ENCODE measurements at regions not wholly inside any gene's neighbourhood (a gene's known extent, or its start where the extent isn't known, plus 50 kb on each side); places are given as distances from the start of the nearest gene placed in this dataset.

DNA sequence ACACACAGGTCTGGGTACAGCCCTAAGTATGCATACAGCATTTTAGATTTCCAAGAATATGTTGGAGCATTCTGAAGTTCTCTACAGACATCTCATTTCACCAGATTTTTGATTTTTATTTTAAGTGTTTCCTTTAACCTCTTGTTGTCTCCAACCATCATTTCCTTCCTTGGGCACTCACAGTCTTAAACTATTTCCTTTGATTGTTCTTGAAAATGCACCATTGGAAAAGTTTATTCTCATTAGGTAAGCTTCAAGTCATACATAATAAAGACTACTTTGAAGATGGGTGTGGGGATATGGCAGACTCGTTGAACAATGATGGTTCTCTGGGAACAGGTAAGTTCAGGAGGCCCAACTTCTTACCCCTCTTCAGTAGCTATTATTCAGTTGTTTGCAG, 1174.6 kb downstream of the CDH12 start:
- in situ Hi-C loops (cut with MboI) (no loop called here), intact Hi-C loops (cut with micrococcal nuclease; ENCODE audit: unreplicated experiment) (no loop called here)
- ATAC-seq (no peak), FAIRE-seq (no peak), DNase-seq (ENCODE audit: low read depth, low spot score) (no peak)
- H3K4me2 ChIP-seq (ENCODE audit: control insufficient read depth, insufficient read depth) = no peak overlapping the region
- CTCF ChIA-PET = no interaction called here
- H3K4me3 ChIP-seq = no peak overlapping the region
- TF ChIP-seq PML (IDR thresholded peaks at IDR 0.05; ENCODE audit: low read length) = no peak
- no peak for TF ChIP-seq MEF2A (IDR thresholded peaks at IDR 0.05; ENCODE audit: insufficient read depth, low read depth, low read length)
- TF ChIP-seq, protein P1, sequence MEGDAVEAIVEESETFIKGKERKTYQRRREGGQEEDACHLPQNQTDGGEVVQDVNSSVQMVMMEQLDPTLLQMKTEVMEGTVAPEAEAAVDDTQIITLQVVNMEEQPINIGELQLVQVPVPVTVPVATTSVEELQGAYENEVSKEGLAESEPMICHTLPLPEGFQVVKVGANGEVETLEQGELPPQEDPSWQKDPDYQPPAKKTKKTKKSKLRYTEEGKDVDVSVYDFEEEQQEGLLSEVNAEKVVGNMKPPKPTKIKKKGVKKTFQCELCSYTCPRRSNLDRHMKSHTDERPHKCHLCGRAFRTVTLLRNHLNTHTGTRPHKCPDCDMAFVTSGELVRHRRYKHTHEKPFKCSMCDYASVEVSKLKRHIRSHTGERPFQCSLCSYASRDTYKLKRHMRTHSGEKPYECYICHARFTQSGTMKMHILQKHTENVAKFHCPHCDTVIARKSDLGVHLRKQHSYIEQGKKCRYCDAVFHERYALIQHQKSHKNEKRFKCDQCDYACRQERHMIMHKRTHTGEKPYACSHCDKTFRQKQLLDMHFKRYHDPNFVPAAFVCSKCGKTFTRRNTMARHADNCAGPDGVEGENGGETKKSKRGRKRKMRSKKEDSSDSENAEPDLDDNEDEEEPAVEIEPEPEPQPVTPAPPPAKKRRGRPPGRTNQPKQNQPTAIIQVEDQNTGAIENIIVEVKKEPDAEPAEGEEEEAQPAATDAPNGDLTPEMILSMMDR (IDR thresholded peaks at IDR 0.05 in 2 of 3, conservative IDR thresholded peaks at IDR 0.05 in 1 of 3; ENCODE audit: control insufficient read depth in 2 of 3, extremely low read depth in 1 of 3, insufficient read depth in 1 of 3, low read depth in 3 of 3, low read length in 3 of 3) = no peak
- TF ChIP-seq, protein P2, sequence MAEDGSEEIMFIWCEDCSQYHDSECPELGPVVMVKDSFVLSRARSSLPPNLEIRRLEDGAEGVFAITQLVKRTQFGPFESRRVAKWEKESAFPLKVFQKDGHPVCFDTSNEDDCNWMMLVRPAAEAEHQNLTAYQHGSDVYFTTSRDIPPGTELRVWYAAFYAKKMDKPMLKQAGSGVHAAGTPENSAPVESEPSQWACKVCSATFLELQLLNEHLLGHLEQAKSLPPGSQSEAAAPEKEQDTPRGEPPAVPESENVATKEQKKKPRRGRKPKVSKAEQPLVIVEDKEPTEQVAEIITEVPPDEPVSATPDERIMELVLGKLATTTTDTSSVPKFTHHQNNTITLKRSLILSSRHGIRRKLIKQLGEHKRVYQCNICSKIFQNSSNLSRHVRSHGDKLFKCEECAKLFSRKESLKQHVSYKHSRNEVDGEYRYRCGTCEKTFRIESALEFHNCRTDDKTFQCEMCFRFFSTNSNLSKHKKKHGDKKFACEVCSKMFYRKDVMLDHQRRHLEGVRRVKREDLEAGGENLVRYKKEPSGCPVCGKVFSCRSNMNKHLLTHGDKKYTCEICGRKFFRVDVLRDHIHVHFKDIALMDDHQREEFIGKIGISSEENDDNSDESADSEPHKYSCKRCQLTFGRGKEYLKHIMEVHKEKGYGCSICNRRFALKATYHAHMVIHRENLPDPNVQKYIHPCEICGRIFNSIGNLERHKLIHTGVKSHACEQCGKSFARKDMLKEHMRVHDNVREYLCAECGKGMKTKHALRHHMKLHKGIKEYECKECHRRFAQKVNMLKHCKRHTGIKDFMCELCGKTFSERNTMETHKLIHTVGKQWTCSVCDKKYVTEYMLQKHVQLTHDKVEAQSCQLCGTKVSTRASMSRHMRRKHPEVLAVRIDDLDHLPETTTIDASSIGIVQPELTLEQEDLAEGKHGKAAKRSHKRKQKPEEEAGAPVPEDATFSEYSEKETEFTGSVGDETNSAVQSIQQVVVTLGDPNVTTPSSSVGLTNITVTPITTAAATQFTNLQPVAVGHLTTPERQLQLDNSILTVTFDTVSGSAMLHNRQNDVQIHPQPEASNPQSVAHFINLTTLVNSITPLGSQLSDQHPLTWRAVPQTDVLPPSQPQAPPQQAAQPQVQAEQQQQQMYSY (CRISPR knock-in tag; IDR thresholded peaks at IDR 0.05) = no peak
- no peak for TF ChIP-seq BCL11A (IDR thresholded peaks at IDR 0.05; ENCODE audit: low read depth, low read length)
- TF ChIP-seq BHLHE40 (IDR thresholded peaks at IDR 0.05; ENCODE audit: borderline replicate concordance in 1 of 2, low read depth in 2 of 2, low read length in 1 of 2) = no peak
- no peak for TF ChIP-seq SIN3A (IDR thresholded peaks at IDR 0.05; ENCODE audit: low read depth, low read length)
- TF ChIP-seq HDAC6 (IDR thresholded peaks at IDR 0.05; ENCODE audit: unreplicated experiment) = no peak
- TF ChIP-seq, protein P3, sequence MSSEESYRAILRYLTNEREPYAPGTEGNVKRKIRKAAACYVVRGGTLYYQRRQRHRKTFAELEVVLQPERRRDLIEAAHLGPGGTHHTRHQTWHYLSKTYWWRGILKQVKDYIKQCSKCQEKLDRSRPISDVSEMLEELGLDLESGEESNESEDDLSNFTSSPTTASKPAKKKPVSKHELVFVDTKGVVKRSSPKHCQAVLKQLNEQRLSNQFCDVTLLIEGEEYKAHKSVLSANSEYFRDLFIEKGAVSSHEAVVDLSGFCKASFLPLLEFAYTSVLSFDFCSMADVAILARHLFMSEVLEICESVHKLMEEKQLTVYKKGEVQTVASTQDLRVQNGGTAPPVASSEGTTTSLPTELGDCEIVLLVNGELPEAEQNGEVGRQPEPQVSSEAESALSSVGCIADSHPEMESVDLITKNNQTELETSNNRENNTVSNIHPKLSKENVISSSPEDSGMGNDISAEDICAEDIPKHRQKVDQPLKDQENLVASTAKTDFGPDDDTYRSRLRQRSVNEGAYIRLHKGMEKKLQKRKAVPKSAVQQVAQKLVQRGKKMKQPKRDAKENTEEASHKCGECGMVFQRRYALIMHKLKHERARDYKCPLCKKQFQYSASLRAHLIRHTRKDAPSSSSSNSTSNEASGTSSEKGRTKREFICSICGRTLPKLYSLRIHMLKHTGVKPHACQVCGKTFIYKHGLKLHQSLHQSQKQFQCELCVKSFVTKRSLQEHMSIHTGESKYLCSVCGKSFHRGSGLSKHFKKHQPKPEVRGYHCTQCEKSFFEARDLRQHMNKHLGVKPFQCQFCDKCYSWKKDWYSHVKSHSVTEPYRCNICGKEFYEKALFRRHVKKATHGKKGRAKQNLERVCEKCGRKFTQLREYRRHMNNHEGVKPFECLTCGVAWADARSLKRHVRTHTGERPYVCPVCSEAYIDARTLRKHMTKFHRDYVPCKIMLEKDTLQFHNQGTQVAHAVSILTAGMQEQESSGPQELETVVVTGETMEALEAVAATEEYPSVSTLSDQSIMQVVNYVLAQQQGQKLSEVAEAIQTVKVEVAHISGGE (CRISPR knock-in tag; IDR thresholded peaks at IDR 0.05) = no peak
- TF ChIP-seq RCOR1 (conservative IDR thresholded peaks at IDR 0.05; ENCODE audit: low read depth, low read length) = no peak
- no peak for TF ChIP-seq RFX5 (IDR thresholded peaks at IDR 0.05; ENCODE audit: low read depth, low read length)
- TF ChIP-seq GATAD2B (conservative IDR thresholded peaks at IDR 0.05; ENCODE audit: low read depth) = no peak
- TF ChIP-seq, protein P4, sequence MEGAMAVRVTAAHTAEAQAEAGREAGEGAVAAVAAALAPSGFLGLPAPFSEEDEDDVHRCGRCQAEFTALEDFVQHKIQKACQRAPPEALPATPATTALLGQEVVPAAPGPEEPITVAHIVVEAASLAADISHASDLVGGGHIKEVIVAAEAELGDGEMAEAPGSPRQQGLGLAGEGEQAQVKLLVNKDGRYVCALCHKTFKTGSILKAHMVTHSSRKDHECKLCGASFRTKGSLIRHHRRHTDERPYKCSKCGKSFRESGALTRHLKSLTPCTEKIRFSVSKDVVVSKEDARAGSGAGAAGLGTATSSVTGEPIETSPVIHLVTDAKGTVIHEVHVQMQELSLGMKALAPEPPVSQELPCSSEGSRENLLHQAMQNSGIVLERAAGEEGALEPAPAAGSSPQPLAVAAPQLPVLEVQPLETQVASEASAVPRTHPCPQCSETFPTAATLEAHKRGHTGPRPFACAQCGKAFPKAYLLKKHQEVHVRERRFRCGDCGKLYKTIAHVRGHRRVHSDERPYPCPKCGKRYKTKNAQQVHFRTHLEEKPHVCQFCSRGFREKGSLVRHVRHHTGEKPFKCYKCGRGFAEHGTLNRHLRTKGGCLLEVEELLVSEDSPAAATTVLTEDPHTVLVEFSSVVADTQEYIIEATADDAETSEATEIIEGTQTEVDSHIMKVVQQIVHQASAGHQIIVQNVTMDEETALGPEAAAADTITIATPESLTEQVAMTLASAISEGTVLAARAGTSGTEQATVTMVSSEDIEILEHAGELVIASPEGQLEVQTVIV (IDR thresholded peaks at IDR 0.05; ENCODE audit: borderline replicate concordance, partially characterized antibody) = no peak
- H3K27ac ChIP-seq (ENCODE audit: control insufficient read depth, insufficient read depth) = no peak overlapping the region
- H3K27me3 ChIP-seq (replicated peaks in 1 of 2; ENCODE audit: control insufficient read depth in 2 of 2, insufficient read depth in 2 of 2, low read length in 1 of 2) = no peaks in the 10 kb centered on the region
- POLR2A ChIA-PET = no interaction called here
- H3K4me1 ChIP-seq (ENCODE audit: control insufficient read depth, insufficient read depth, low read length) = no peaks in the 10 kb centered on the region
- no peaks in the 10 kb centered on the region for H4K20me1 ChIP-seq (ENCODE audit: control insufficient read depth, insufficient read depth)
- RAD21 ChIA-PET (ENCODE audit: unreplicated experiment) = no interaction called here
- no peak overlapping the region for H2AFZ ChIP-seq (ENCODE audit: control insufficient read depth, low read depth, low read length)
- H3K79me2 ChIP-seq (ENCODE audit: control insufficient read depth, insufficient read depth, low read length) = no peaks in the 10 kb centered on the region
- 21% methylated on average over 1 of the region's 1 CpG for WGBS (ENCODE audit: insufficient coverage, insufficient replicate concordance, low lambda C conversion rate, missing lambda C conversion rate)
- no TSS peak for BruUV-seq (replicated peaks)
- SMC1A ChIA-PET (ENCODE audit: uncharacterized antibody, unreplicated experiment) = interaction anchor here (1.1 kb wide), 1 partner anchor 23 kb away, joined by 3 read pairs; no protein-coding TSS in a partner anchor
- no peaks in the 10 kb centered on the region for H3K36me3 ChIP-seq (ENCODE audit: control insufficient read depth in 2 of 2, insufficient read depth in 2 of 2, low read length in 1 of 2)
- no peaks in the 10 kb centered on the region for H3K9me3 ChIP-seq (replicated peaks; ENCODE audit: control insufficient read depth, insufficient read depth, low read length)
- H3K9ac ChIP-seq (ENCODE audit: control insufficient read depth, insufficient read depth, low read length) = no peak overlapping the region

Data from GM12878 (cell line).